K562 (cell line): ENCODE measurements at regions not wholly inside any gene's neighbourhood (a gene's known extent, or its start where the extent isn't known, plus 50 kb on each side); places are given as distances from the start of the nearest gene placed in this dataset.

Source experiments
- ATAC-seq: fragments of 200-7000 bp; cut with Tn5 transposase; 3 replicates; pipeline ENCODE4 v1.9.1; 2020; ENCODE audit warnings: moderate library complexity
- BruUV-seq: library from RNA; stranded (reverse); fragments of 400-500 nt; replicated peaks from 2 replicates; lab custom pipeline; 2021; lab: Mats Ljungman, UMichigan
- CTCF ChIA-PET: fragments of 300-600 bp; formaldehyde crosslinking; extraction: SDS; loops from one replicate; lab custom pipeline; 2021; ENCODE audit warnings: low intra/inter-chr PET ratio; lab: Yijun Ruan, JAX
- POLR2A ChIA-PET: fragments of 300-600, 350-650 bp; sonication (Branson Sonifier 250); formaldehyde crosslinking; extraction: SDS; loops from one replicate; lab custom pipeline; 2021; ENCODE audit warnings: antibody characterized with exemption, inconsistent platforms; lab: Yijun Ruan, JAX
- DNase-seq, 4 experiments: peaks; one replicate each; pipeline versions ENCODE4 v3.0.0 to v3.0.0-alpha.2; 2011 to 2018; ENCODE audit warnings: low spot score in 3 of 4, mixed read lengths in 3 of 4; ENCODE audit errors: extremely low read depth in 1 of 4
- FAIRE-seq: peaks from 2 replicates; lab custom pipeline; 2011; peaks lifted over from hg19 to GRCh38; lab: Jason Lieb, UNC
- H2AFZ ChIP-seq: 2 replicates; pipeline ENCODE4 v1.6.0; 2011; ENCODE audit warnings: low read depth, low read length, control low read depth, inconsistent platforms
- H3K27ac ChIP-seq: fragments of 200-600 bp; 3 replicates; pipeline ENCODE4 v1.8.0; 2011; ENCODE audit warnings: low read depth, mild to moderate bottlenecking, control low read depth, inconsistent platforms, low read length, moderate library complexity, mixed read lengths; ENCODE audit errors: extremely low read depth
- H3K27me3 ChIP-seq, 2 experiments: fragments of 300-600 bp in 1 of 2; 2 replicates in 1 of 2; 3 replicates in 1 of 2; pipeline versions ENCODE4 v1.6.0 to v1.8.0; 2011; ENCODE audit warnings: inconsistent platforms in 2 of 2, low read length in 2 of 2, mild to moderate bottlenecking in 1 of 2, mixed read lengths in 1 of 2, moderate library complexity in 1 of 2; ENCODE audit not compliant: control insufficient read depth in 2 of 2, insufficient read depth in 2 of 2
- H3K36me3 ChIP-seq: fragments of 300-600 bp; 3 replicates; pipeline ENCODE4 v1.8.0; 2011; ENCODE audit warnings: mild to moderate bottlenecking, low read length, inconsistent platforms; ENCODE audit not compliant: control insufficient read depth, insufficient read depth
- H3K4me1 ChIP-seq, 2 experiments: fragments of 200-600 bp in 1 of 2; replicated peaks in 1 of 2; 2 replicates in 1 of 2; 3 replicates in 1 of 2; pipeline versions ENCODE4 v1.5.1 to v1.8.0; 2011; ENCODE audit warnings: inconsistent platforms in 2 of 2, low read length in 2 of 2, mild to moderate bottlenecking in 1 of 2, mixed read lengths in 1 of 2, moderate library complexity in 1 of 2; ENCODE audit not compliant: control insufficient read depth in 2 of 2, insufficient read depth in 2 of 2
- H3K4me2 ChIP-seq: 2 replicates; pipeline ENCODE4 v1.6.1; 2011; ENCODE audit warnings: low read length, control low read depth, inconsistent platforms, mixed read lengths; ENCODE audit not compliant: insufficient read depth
- H3K4me3 ChIP-seq: fragments of 200-600 bp; sonication (generic), shearing (Covaris generic); 2 replicates; pipeline ENCODE4 v1.5.1; 2016; ENCODE audit warnings: control low read depth, inconsistent platforms
- H3K79me2 ChIP-seq: fragments of 200-600 bp; 3 replicates; pipeline ENCODE4 v1.8.0; 2011; ENCODE audit warnings: low read length, inconsistent platforms; ENCODE audit not compliant: control insufficient read depth, insufficient read depth
- H3K9ac ChIP-seq, 2 experiments: 2 replicates each; pipeline versions ENCODE4 v1.6.0 to v1.6.1; 2011; ENCODE audit warnings: low read depth in 2 of 2, low read length in 2 of 2, control low read depth in 1 of 2, inconsistent platforms in 1 of 2, mild to moderate bottlenecking in 1 of 2, mixed read lengths in 1 of 2; ENCODE audit not compliant: insufficient read depth in 1 of 2
- H3K9me1 ChIP-seq: one replicate; pipeline ENCODE4 v1.6.0; 2011; ENCODE audit warnings: inconsistent platforms, mild to moderate bottlenecking, low read length, moderate library complexity; ENCODE audit not compliant: control insufficient read depth, insufficient read depth
- H3K9me3 ChIP-seq: replicated peaks from 2 replicates; pipeline ENCODE4 v1.5.1; 2011; ENCODE audit warnings: low read depth, low read length, inconsistent platforms; ENCODE audit not compliant: control insufficient read depth, insufficient read depth
- H4K20me1 ChIP-seq: replicated peaks from 2 replicates; pipeline ENCODE4 v1.6.1; 2011; ENCODE audit warnings: low read length, inconsistent platforms, mixed read lengths; ENCODE audit not compliant: control insufficient read depth, insufficient read depth
- CHD1 ChIP-seq: fragments of 200-600 bp; sonication (generic); IDR thresholded peaks from one replicate; pipeline ENCODE4 v1.6.1; 2012; ENCODE audit warnings: mild to moderate bottlenecking, moderate library complexity, low read length, inconsistent platforms
- ETV1 ChIP-seq: fragments of 450-650 bp; conservative IDR thresholded peaks from 2 replicates; pipeline ENCODE4 v1.6.1; 2016; ENCODE audit warnings: missing genetic modification characterization, control low read depth, low read depth, missing compliant biosample characterization
- EWSR1 ChIP-seq: fragments of 450-650 bp; IDR thresholded peaks from 2 replicates; pipeline ENCODE4 v1.6.1; 2018; ENCODE audit warnings: borderline replicate concordance, mild to moderate bottlenecking, low read depth, moderate library complexity; ENCODE audit not compliant: partially characterized antibody
- FOXA1 ChIP-seq: fragments of 450-650 bp; IDR thresholded peaks from 2 replicates; pipeline ENCODE4 v1.6.1; 2016; ENCODE audit warnings: mild to moderate bottlenecking, borderline replicate concordance
- GATAD2B ChIP-seq: fragments of 450-650 bp; IDR thresholded peaks from 2 replicates; pipeline ENCODE4 v1.6.1; 2017; ENCODE audit warnings: mild to moderate bottlenecking, borderline replicate concordance
- HCFC1 ChIP-seq: IDR thresholded peaks from 2 replicates; pipeline ENCODE4 v1.6.1; 2012; ENCODE audit warnings: low read depth, low read length, improper control_type of control experiment
- MCM7 ChIP-seq, 2 experiments: fragments of 450-650 bp; IDR thresholded peaks; 2 replicates each; pipeline ENCODE4 v1.6.1; 2016 to 2018
- SMARCA5 ChIP-seq: fragments of 450-650 bp; IDR thresholded peaks from 2 replicates; pipeline ENCODE4 v1.6.1; 2016
- TAF7 ChIP-seq: fragments of 450-650 bp; IDR thresholded peaks from 2 replicates; pipeline ENCODE4 v1.6.1; 2016; ENCODE audit warnings: missing genetic modification characterization, missing compliant biosample characterization
- XRCC3 ChIP-seq: fragments of 450-650 bp; IDR thresholded peaks from 2 replicates; pipeline ENCODE4 v1.6.1; 2017; ENCODE audit warnings: mild to moderate bottlenecking, moderate library complexity
- WGBS: fragments of 100-300 bp; shearing (Covaris generic); methylation state at CpG from one replicate; pipeline ENCODE4 v1.1.6; 2016; ENCODE audit warnings: low coverage, mixed read lengths; ENCODE audit not compliant: insufficient coverage; ENCODE audit errors: missing lambda C conversion rate; 5-methylcytosine and 5-hydroxymethylcytosine counted together
- in situ Hi-C: fragments of 300-500 bp; cut with MboI; formaldehyde crosslinking; loops from 4 replicates; pipeline ENCODE4 v1.15.0; 2018; ENCODE audit warnings: inconsistent platforms, mixed read lengths
- intact Hi-C: fragments of 100-400 bp; cut with micrococcal nuclease; formaldehyde crosslinking; loops from 2 replicates; pipeline ENCODE4 v1.14.2; 2022
- TF ChIP-seq, protein P1 (sequence below): fragments of 250-450 bp; sonication (Bioruptor Pico); IDR thresholded peaks from 2 replicates; pipeline ENCODE4 v1.8.0; 2021; ENCODE audit warnings: moderate library complexity, mild to moderate bottlenecking, inconsistent platforms
- TF ChIP-seq, protein P2 (sequence below): fragments of 250-450 bp; sonication (Bioruptor Pico); IDR thresholded peaks from 2 replicates; pipeline ENCODE4 v1.5.0; 2022; ENCODE audit warnings: mild to moderate bottlenecking
- TF ChIP-seq, protein P3 (sequence below): fragments of 250-450 bp; sonication (Bioruptor Pico); IDR thresholded peaks from 2 replicates; pipeline ENCODE4 v1.8.0; 2022; ENCODE audit warnings: moderate library complexity, mild to moderate bottlenecking, inconsistent platforms
- TF ChIP-seq, protein P4 (sequence below): fragments of 250-450 bp; sonication (Bioruptor Pico); IDR thresholded peaks from 2 replicates; pipeline ENCODE4 v1.8.0; 2022; ENCODE audit warnings: moderate library complexity, mild to moderate bottlenecking, inconsistent platforms
- TF ChIP-seq, protein P5 (sequence below): fragments of 250-450 bp; sonication (Bioruptor Pico); IDR thresholded peaks from 2 replicates; pipeline ENCODE4 v1.5.0; 2021

DNA sequence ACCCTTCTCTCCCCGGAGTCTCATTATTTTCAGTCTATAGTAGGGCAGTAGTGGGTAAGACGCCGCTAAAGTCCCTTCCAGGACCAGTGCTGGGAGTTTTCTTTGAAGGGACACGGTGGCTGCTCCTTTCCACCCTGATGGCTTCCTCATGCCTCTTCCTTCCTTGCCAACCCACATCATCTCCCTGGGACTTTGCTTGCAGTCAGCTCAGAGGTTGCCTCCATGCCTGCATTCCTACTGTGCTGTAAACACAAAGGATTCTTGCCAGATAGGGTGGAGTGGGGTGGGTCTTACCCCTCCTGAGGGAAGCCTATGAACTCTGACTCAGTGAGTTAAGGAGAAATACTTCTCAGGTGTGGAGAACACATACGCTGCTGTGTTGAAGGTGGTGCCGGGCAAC is 59.9 kb upstream of the IGFBP3 start:
- ChIA-PET POLR2A (no interaction called here), CTCF (no interaction called here)
- in situ Hi-C loops (no loop called here), intact Hi-C loops (no loop called here)
- H2AFZ ChIP-seq: no peak overlapping the region
- H3K36me3 ChIP-seq: no peaks in the 10 kb centered on the region
- H3K4me2 ChIP-seq: no peak overlapping the region
- H3K4me1 ChIP-seq: no peaks in the 10 kb centered on the region
- H3K9me1 ChIP-seq: no peaks in the 10 kb centered on the region
- TF ChIP-seq GATAD2B: no peak
- TF ChIP-seq, protein P1, sequence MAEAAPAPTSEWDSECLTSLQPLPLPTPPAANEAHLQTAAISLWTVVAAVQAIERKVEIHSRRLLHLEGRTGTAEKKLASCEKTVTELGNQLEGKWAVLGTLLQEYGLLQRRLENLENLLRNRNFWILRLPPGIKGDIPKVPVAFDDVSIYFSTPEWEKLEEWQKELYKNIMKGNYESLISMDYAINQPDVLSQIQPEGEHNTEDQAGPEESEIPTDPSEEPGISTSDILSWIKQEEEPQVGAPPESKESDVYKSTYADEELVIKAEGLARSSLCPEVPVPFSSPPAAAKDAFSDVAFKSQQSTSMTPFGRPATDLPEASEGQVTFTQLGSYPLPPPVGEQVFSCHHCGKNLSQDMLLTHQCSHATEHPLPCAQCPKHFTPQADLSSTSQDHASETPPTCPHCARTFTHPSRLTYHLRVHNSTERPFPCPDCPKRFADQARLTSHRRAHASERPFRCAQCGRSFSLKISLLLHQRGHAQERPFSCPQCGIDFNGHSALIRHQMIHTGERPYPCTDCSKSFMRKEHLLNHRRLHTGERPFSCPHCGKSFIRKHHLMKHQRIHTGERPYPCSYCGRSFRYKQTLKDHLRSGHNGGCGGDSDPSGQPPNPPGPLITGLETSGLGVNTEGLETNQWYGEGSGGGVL (CRISPR knock-in tag): no peak
- no peak for TF ChIP-seq XRCC3
- TF ChIP-seq, protein P2, sequence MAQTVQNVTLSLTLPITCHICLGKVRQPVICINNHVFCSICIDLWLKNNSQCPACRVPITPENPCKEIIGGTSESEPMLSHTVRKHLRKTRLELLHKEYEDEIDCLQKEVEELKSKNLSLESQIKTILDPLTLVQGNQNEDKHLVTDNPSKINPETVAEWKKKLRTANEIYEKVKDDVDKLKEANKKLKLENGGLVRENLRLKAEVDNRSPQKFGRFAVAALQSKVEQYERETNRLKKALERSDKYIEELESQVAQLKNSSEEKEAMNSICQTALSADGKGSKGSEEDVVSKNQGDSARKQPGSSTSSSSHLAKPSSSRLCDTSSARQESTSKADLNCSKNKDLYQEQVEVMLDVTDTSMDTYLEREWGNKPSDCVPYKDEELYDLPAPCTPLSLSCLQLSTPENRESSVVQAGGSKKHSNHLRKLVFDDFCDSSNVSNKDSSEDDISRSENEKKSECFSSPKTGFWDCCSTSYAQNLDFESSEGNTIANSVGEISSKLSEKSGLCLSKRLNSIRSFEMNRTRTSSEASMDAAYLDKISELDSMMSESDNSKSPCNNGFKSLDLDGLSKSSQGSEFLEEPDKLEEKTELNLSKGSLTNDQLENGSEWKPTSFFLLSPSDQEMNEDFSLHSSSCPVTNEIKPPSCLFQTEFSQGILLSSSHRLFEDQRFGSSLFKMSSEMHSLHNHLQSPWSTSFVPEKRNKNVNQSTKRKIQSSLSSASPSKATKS (CRISPR knock-in tag): no peak
- no peak for TF ChIP-seq TAF7
- TF ChIP-seq, protein P3, sequence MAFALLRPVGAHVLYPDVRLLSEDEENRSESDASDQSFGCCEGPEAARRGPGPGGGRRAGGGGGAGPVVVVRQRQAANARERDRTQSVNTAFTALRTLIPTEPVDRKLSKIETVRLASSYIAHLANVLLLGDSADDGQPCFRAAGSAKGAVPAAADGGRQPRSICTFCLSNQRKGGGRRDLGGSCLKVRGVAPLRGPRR (CRISPR knock-in tag): no peak
- no peak for TF ChIP-seq CHD1
- TF ChIP-seq, protein P4, sequence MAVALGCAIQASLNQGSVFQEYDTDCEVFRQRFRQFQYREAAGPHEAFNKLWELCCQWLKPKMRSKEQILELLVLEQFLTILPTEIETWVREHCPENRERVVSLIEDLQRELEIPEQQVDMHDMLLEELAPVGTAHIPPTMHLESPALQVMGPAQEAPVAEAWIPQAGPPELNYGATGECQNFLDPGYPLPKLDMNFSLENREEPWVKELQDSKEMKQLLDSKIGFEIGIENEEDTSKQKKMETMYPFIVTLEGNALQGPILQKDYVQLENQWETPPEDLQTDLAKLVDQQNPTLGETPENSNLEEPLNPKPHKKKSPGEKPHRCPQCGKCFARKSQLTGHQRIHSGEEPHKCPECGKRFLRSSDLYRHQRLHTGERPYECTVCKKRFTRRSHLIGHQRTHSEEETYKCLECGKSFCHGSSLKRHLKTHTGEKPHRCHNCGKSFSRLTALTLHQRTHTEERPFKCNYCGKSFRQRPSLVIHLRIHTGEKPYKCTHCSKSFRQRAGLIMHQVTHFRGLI (CRISPR knock-in tag): no peak
- no peak for TF ChIP-seq HCFC1
- no peak for TF ChIP-seq MCM7 (IDR thresholded peaks at IDR 0.05)
- TF ChIP-seq, protein P5, sequence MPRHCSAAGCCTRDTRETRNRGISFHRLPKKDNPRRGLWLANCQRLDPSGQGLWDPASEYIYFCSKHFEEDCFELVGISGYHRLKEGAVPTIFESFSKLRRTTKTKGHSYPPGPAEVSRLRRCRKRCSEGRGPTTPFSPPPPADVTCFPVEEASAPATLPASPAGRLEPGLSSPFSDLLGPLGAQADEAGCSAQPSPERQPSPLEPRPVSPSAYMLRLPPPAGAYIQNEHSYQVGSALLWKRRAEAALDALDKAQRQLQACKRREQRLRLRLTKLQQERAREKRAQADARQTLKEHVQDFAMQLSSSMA (CRISPR knock-in tag): no peak
- no peak for TF ChIP-seq FOXA1
- TF ChIP-seq EWSR1: no peak
- TF ChIP-seq SMARCA5: no peak
- TF ChIP-seq ETV1 (tag): no peak
- ATAC-seq: no peak
- H4K20me1 ChIP-seq: no peaks in the 10 kb centered on the region
- H3K79me2 ChIP-seq: no peaks in the 10 kb centered on the region
- no peaks in the 10 kb centered on the region for H3K9me3 ChIP-seq
- WGBS: 0% methylated on average over 6 of the region's 6 CpGs
- H3K9ac ChIP-seq: no peak overlapping the region
- FAIRE-seq: no peak
- H3K27ac ChIP-seq: no peak overlapping the region
- no TSS peak for BruUV-seq
- H3K4me3 ChIP-seq: no peak overlapping the region
- no peaks in the 10 kb centered on the region for H3K27me3 ChIP-seq
- no peak for DNase-seq
